ENCODE measurements at regions not wholly inside any gene's neighbourhood (a gene's known extent, or its start where the extent isn't known, plus 50 kb on each side); places are given as distances from the start of the nearest gene placed in this dataset.
"Not testable (repeated sequence)": the region's sequence is repeated elsewhere in the genome, so short reads cannot be mapped to it uniquely, and the experiment has no call there.

GRCh38 chr10:131363416-131363815 is 51.9 kb upstream of the TCERG1L start:
- H3K4me1 ChIP-seq (ENCODE audit: insufficient read depth, low read length) = no peaks in the 10 kb centered on the region
- DNase-seq (no peak), ATAC-seq (ENCODE audit: poor library complexity) (no peak)
- no peaks in the 10 kb centered on the region for H3K36me3 ChIP-seq (ENCODE audit: insufficient read depth, low read length)
- no peaks in the 10 kb centered on the region for H3K36me3 Mint-ChIP-seq (ENCODE audit: low read depth)
- no peaks in the 10 kb centered on the region for H3K4me1 Mint-ChIP-seq (ENCODE audit: low read depth)
- TF ChIP-seq CTCF (IDR thresholded peaks at IDR 0.05) = no peak
- H3K9me3 ChIP-seq (ENCODE audit: control insufficient read depth in 1 of 2, insufficient read depth in 1 of 2, low read length in 2 of 2) = peaks cover 11 to 17% of the 10 kb centered on the region in 2 experiments
- no peaks in the 10 kb centered on the region for H3K27me3 ChIP-seq (ENCODE audit: control insufficient read depth in 1 of 2, insufficient read depth in 2 of 2, low read length in 2 of 2)
- no peak overlapping the region for H3K27ac Mint-ChIP-seq
- H3K27ac ChIP-seq (ENCODE audit: low read depth in 1 of 2, low read length in 2 of 2) = no peak overlapping the region
- POLR2A ChIA-PET = no interaction called here
- H3K9me3 Mint-ChIP-seq = peaks cover 7% of the 10 kb centered on the region
- no peak overlapping the region for H3K4me3 ChIP-seq (ENCODE audit: low read length)
- no peak overlapping the region for H3K4me3 Mint-ChIP-seq
- intact Hi-C loops (cut with DNase I, micrococcal nuclease) = no loop called here
- H3K27me3 Mint-ChIP-seq = no peaks in the 10 kb centered on the region
- CTCF ChIA-PET = no interaction called here

GRCh38 chr10:131371571-131371970 is 60.0 kb upstream of the TCERG1L start:
- Mint-ChIP-seq H3K4me1 (ENCODE audit: low read depth) (no peaks in the 10 kb centered on the region), H3K27ac (no peak overlapping the region), H3K4me3 (no peak overlapping the region), H3K9me3 (peaks cover 4% of the 10 kb centered on the region), H3K36me3 (ENCODE audit: low read depth) (no peaks in the 10 kb centered on the region), H3K27me3 (no peaks in the 10 kb centered on the region)
- ChIA-PET POLR2A (no interaction called here), CTCF (no interaction called here)
- Histone ChIP-seq H3K9me3 (ENCODE audit: control insufficient read depth in 1 of 2, insufficient read depth in 1 of 2, low read length in 2 of 2) (peaks cover 10 to 18% of the 10 kb centered on the region in 2 experiments), H3K4me1 (ENCODE audit: insufficient read depth, low read length) (no peaks in the 10 kb centered on the region), H3K4me3 (ENCODE audit: low read length) (no peak overlapping the region), H3K36me3 (ENCODE audit: insufficient read depth, low read length) (no peaks in the 10 kb centered on the region), H3K27me3 (ENCODE audit: control insufficient read depth in 1 of 2, insufficient read depth in 2 of 2, low read length in 2 of 2) (peaks cover 0 to 5% of the 10 kb centered on the region in 2 experiments), H3K27ac (ENCODE audit: low read depth in 1 of 2, low read length in 2 of 2) (no peak overlapping the region)
- DNase-seq (no peak), ATAC-seq (ENCODE audit: poor library complexity) (no peak)
- TF ChIP-seq CTCF (IDR thresholded peaks at IDR 0.05) = no peak
- intact Hi-C loops (cut with DNase I, micrococcal nuclease) = no loop called here

- H3K9me3 ChIP-seq (ENCODE audit: control insufficient read depth in 1 of 2, insufficient read depth in 1 of 2, low read length in 2 of 2) = peaks cover 0 to 32% of the 10 kb centered on the region in 2 experiments
- ChIA-PET CTCF (no interaction called here), POLR2A (no interaction called here)
- no peak overlapping the region for H3K27ac ChIP-seq (ENCODE audit: low read depth in 1 of 2, low read length in 2 of 2)
- no peaks in the 10 kb centered on the region for H3K4me1 ChIP-seq (ENCODE audit: insufficient read depth, low read length)
- no peak for TF ChIP-seq CTCF (IDR thresholded peaks at IDR 0.05)
- no peaks in the 10 kb centered on the region for H3K27me3 Mint-ChIP-seq
- H3K4me1 Mint-ChIP-seq (ENCODE audit: low read depth) = no peaks in the 10 kb centered on the region
- H3K4me3 ChIP-seq (ENCODE audit: low read length) = no peak overlapping the region
- H3K36me3 Mint-ChIP-seq (ENCODE audit: low read depth) = no peaks in the 10 kb centered on the region
- no peak for DNase-seq
- ATAC-seq (ENCODE audit: poor library complexity) = no peak
- no peaks in the 10 kb centered on the region for H3K27me3 ChIP-seq (ENCODE audit: control insufficient read depth in 1 of 2, insufficient read depth in 2 of 2, low read length in 2 of 2)
- H3K9me3 Mint-ChIP-seq = no peaks in the 10 kb centered on the region
- H3K4me3 Mint-ChIP-seq = no peak overlapping the region
- no peaks in the 10 kb centered on the region for H3K36me3 ChIP-seq (ENCODE audit: insufficient read depth, low read length)
- no peak overlapping the region for H3K27ac Mint-ChIP-seq
- intact Hi-C loops (cut with DNase I, micrococcal nuclease) = no loop called here
Observed at GRCh38 chr10:131381576-131381975, 70.1 kb upstream of the TCERG1L start.

GRCh38 chr10:131385161-131385872 is 73.8 kb upstream of the TCERG1L start:
- POLR2A ChIA-PET; H3K4me1 Mint-ChIP-seq (ENCODE audit: low read depth); H3K4me3 Mint-ChIP-seq; H3K27me3 Mint-ChIP-seq; H3K4me3 ChIP-seq (ENCODE audit: low read length); CTCF ChIA-PET; H3K36me3 ChIP-seq (ENCODE audit: insufficient read depth, low read length); intact Hi-C loops (cut with DNase I, micrococcal nuclease); H3K9me3 Mint-ChIP-seq; H3K27ac ChIP-seq (ENCODE audit: low read depth in 1 of 2, low read length in 2 of 2); H3K36me3 Mint-ChIP-seq (ENCODE audit: low read depth); H3K27me3 ChIP-seq (ENCODE audit: control insufficient read depth in 1 of 2, insufficient read depth in 2 of 2, low read length in 2 of 2); H3K27ac Mint-ChIP-seq; H3K4me1 ChIP-seq (ENCODE audit: insufficient read depth, low read length); DNase-seq; ATAC-seq (ENCODE audit: poor library complexity): not testable (repeated sequence)
- peaks cover 0 to 25% of the 10 kb centered on the region in 2 experiments for H3K9me3 ChIP-seq (ENCODE audit: control insufficient read depth in 1 of 2, insufficient read depth in 1 of 2, low read length in 2 of 2)
